ENCODE measurements at regions not wholly inside any gene's neighbourhood (a gene's known extent, or its start where the extent isn't known, plus 50 kb on each side); places are given as distances from the start of the nearest gene placed in this dataset.

DNA sequence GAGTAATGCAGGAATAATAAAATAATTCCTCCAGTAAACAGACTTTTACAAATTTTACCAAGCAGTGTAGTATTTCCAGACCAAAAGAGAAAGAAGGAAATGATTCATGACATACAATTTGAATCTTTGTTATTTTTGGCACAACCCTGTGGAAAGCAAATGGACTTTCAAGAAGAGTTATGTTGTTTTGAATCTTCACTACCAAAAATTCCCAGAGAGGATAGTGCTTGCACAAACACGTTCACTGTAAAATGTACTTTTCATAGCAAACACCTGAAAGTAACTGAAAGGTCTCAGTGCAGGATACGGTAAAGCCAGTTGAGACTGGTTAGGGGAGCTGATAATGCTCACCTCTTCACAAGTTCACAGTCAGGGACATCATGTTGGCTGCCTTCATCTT, 107.1 kb downstream of the USP22 start:
- ATAC-seq: peak in 3 of 4 donors; percentile 58 to 83 (median 81)
- 17 to 42% (median 34%) methylated on average over 2 of the region's 2 CpGs for WGBS, 4 donors

DNA sequence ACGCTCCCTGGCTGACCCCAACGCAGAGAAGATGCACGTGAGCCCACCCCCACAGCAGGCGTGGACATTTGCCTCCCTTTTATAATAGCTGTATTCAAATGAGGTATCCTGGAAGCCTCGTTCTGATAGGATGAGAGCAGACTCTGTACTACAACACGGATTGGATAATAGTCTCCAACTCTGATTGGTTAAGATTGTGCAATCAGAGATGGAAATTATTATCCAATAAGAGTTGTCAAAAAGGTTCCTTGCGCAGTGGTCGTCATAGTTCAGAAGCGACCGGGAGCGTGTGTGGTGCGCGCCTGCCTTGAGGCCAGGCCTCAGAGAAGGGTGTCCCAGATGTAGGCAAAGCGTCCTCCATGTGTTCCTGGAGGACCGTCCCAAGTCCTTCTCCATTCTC, 104.6 kb downstream of the USP22 start:
- intact Hi-C loops (cut with DNase I): no loop called here
- no peak overlapping the region for H3K4me3 ChIP-seq
- H3K9me3 ChIP-seq: no peaks in the 10 kb centered on the region
- no peaks in the 10 kb centered on the region for H3K27me3 ChIP-seq
- no peak overlapping the region for H3K27ac ChIP-seq
- no peak for ATAC-seq
- H3K4me1 ChIP-seq: peaks cover 0 to 27% (median 9%) of the 10 kb centered on the region in 12 donors
- no peak for DNase-seq
- no peaks in the 10 kb centered on the region for H3K36me3 ChIP-seq
- TF ChIP-seq, protein P1, sequence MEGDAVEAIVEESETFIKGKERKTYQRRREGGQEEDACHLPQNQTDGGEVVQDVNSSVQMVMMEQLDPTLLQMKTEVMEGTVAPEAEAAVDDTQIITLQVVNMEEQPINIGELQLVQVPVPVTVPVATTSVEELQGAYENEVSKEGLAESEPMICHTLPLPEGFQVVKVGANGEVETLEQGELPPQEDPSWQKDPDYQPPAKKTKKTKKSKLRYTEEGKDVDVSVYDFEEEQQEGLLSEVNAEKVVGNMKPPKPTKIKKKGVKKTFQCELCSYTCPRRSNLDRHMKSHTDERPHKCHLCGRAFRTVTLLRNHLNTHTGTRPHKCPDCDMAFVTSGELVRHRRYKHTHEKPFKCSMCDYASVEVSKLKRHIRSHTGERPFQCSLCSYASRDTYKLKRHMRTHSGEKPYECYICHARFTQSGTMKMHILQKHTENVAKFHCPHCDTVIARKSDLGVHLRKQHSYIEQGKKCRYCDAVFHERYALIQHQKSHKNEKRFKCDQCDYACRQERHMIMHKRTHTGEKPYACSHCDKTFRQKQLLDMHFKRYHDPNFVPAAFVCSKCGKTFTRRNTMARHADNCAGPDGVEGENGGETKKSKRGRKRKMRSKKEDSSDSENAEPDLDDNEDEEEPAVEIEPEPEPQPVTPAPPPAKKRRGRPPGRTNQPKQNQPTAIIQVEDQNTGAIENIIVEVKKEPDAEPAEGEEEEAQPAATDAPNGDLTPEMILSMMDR (IDR thresholded peaks at IDR 0.05): no peak
- no peak for TF ChIP-seq POLR2A (IDR thresholded peaks at IDR 0.05)
- WGBS, 4 donors: 94 to 96% (median 95%) methylated on average over 12 to 15 of the region's 15 CpGs

More for the DNA sequence above, 107.1 kb downstream of the USP22 start:
- intact Hi-C loops (cut with DNase I): no loop called here
- Histone ChIP-seq H3K4me1 (peaks cover 0 to 27% (median 9%) of the 10 kb centered on the region in 12 donors), H3K36me3 (no peaks in the 10 kb centered on the region), H3K27me3 (no peaks in the 10 kb centered on the region), H3K9me3 (no peaks in the 10 kb centered on the region), H3K27ac (peak overlapping the region in 11 of 12 donors; percentile 23 to 67 (median 59)), H3K4me3 (no peak overlapping the region)
- DNase-seq: no peak
- TF ChIP-seq POLR2A (IDR thresholded peaks at IDR 0.05): no peak

DNA sequence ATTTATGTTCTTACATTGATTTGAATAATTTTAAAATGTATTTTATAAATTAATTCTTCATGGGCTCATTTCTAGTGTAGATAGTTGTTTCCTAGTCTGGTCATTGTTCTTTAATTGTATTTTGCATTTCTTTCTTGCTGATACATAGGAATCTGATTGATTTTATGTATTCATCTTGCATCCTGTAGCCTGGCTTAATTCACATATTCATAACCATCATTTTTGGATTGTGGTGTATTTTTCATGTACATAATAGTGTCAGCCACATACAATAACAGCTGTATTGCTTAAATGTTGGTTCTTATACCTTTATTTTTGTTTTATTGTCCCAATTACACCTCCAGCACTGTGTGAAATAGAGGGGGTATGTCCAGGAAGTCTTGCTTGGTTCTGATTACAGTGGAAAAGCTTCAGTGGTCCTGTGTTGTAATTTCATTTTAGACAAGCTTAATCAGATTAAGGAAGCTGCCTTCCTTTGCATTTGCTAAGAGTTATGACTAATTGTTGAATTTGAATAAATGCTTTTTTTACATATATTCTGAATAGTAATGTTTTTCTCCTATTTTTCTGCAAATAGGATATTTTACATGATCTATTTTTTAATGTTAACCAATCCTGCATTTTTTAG, 103.7 kb downstream of the USP22 start:
- no peak for DNase-seq
- no peaks in the 10 kb centered on the region for H3K9me3 ChIP-seq
- no peaks in the 10 kb centered on the region for H3K27me3 ChIP-seq
- H3K4me3 ChIP-seq: no peak overlapping the region
- H3K36me3 ChIP-seq: no peaks in the 10 kb centered on the region
- intact Hi-C loops (cut with DNase I): no loop called here
- ATAC-seq: no peak
- no peak overlapping the region for H3K27ac ChIP-seq
- TF ChIP-seq, protein P1 (IDR thresholded peaks at IDR 0.05): no peak
- TF ChIP-seq POLR2A (IDR thresholded peaks at IDR 0.05): no peak
- peaks cover 0 to 27% (median 9%) of the 10 kb centered on the region in 12 donors for H3K4me1 ChIP-seq

- DNase-seq: no peak
- no peaks in the 10 kb centered on the region for H3K9me3 ChIP-seq
- no peak overlapping the region for H3K4me3 ChIP-seq
- 87 to 95% (median 91%) methylated on average over 5 of the region's 5 CpGs for WGBS, 4 donors
- peaks cover 0 to 4% (median 0%) of the 10 kb centered on the region in 12 donors for H3K4me1 ChIP-seq
- no peaks in the 10 kb centered on the region for H3K27me3 ChIP-seq
- no peaks in the 10 kb centered on the region for H3K36me3 ChIP-seq
- ATAC-seq: no peak
- intact Hi-C loops (cut with DNase I): no loop called here
- no peak overlapping the region for H3K27ac ChIP-seq
- TF ChIP-seq, protein P1 (IDR thresholded peaks at IDR 0.05): no peak
- no peak for TF ChIP-seq POLR2A (IDR thresholded peaks at IDR 0.05)
Observed at GRCh38 chr17:20941872-20942271, 100.9 kb downstream of the USP22 start.
